DMS153 (cell line): ENCODE measurements at regions not wholly inside any gene's neighbourhood (a gene's known extent, or its start where the extent isn't known, plus 50 kb on each side); places are given as distances from the start of the nearest gene placed in this dataset.
"Not testable (repeated sequence)": the region's sequence is repeated elsewhere in the genome, so short reads cannot be mapped to it uniquely, and the experiment has no call there.

Experiments used
- DNase-seq: peaks from one replicate; lab custom pipeline; 2025; lab: John Stamatoyannopoulos, UW

- DNase-seq, result not testable (repeated sequence)
Measured at GRCh38 chr3:152774230-152774629, 60.7 kb upstream of the P2RY1 start.

- DNase-seq, result no peak
Measured at GRCh38 chr3:152778022-152778421, 56.9 kb upstream of the P2RY1 start.

- DNase-seq, result no peak
Measured at GRCh38 chr3:152779653-152780052, 55.3 kb upstream of the P2RY1 start.

- DNase-seq, result no peak
Measured at GRCh38 chr3:152780553-152780952, 54.4 kb upstream of the P2RY1 start.

GRCh38 chr3:152785051-152785450 lies 49.9 kb upstream of the P2RY1 start:
- DNase-seq, result no peak
